GM20431 (cell line): ENCODE measurements at regions not wholly inside any gene's neighbourhood (a gene's known extent, or its start where the extent isn't known, plus 50 kb on each side); places are given as distances from the start of the nearest gene placed in this dataset.

Experiments
- in situ Hi-C: fragments of 300-500 bp; cut with MseI, MboI; formaldehyde crosslinking; loops from one replicate; pipeline ENCODE4 v1.15.0; 2020; ENCODE audit warnings: low sequenced_read_pairs; ENCODE audit not compliant: unreplicated experiment

- in situ Hi-C loops: no loop called here
These were observed 763.4 kb upstream of the GOLIM4 start for GRCh38 chr3:168859143-168859542.

- in situ Hi-C loops: no loop called here
These were observed 762.6 kb upstream of the GOLIM4 start for GRCh38 chr3:168858327-168858726.

- in situ Hi-C loops: no loop called here
These were observed 754.4 kb upstream of the GOLIM4 start for GRCh38 chr3:168850109-168850508.

GRCh38 chr3:168847291-168847883 lies 751.7 kb upstream of the GOLIM4 start:
- in situ Hi-C loops: loop anchor here (10.0 kb wide), 2 partner anchors 333 to 633 kb away; no protein-coding TSS in a partner anchor

- in situ Hi-C loops: loop anchor here (10.0 kb wide), 2 partner anchors 330 to 630 kb away; no protein-coding TSS in a partner anchor
These were observed 749.3 kb upstream of the GOLIM4 start for GRCh38 chr3:168844894-168845482.

GRCh38 chr3:168844472-168844871 lies 748.7 kb upstream of the GOLIM4 start:
- in situ Hi-C loops: loop anchor here (10.0 kb wide), 2 partner anchors 330 to 630 kb away; no protein-coding TSS in a partner anchor

GRCh38 chr3:168843481-168843880 lies 747.8 kb upstream of the GOLIM4 start:
- in situ Hi-C loops: loop anchor here (10.0 kb wide), 2 partner anchors 329 to 629 kb away; no protein-coding TSS in a partner anchor

GRCh38 chr3:168839653-168840052 lies 743.9 kb upstream of the GOLIM4 start:
- in situ Hi-C loops: loop anchor here (10.0 kb wide), 2 partner anchors 325 to 625 kb away; no protein-coding TSS in a partner anchor

GRCh38 chr3:168834558-168834957 lies 738.8 kb upstream of the GOLIM4 start:
- in situ Hi-C loops: no loop called here

GRCh38 chr3:168828943-168829342 lies 733.2 kb upstream of the GOLIM4 start:
- in situ Hi-C loops: no loop called here

GRCh38 chr3:168828536-168828935 lies 732.8 kb upstream of the GOLIM4 start:
- in situ Hi-C loops: no loop called here

GRCh38 chr3:168828014-168828413 lies 732.3 kb upstream of the GOLIM4 start:
- in situ Hi-C loops: no loop called here

- in situ Hi-C loops: no loop called here
These were observed 728.4 kb upstream of the GOLIM4 start for GRCh38 chr3:168824107-168824506.

- in situ Hi-C loops: no loop called here
These were observed 727.7 kb upstream of the GOLIM4 start for GRCh38 chr3:168823466-168823865.

GRCh38 chr3:168820810-168821415 lies 725.2 kb upstream of the GOLIM4 start:
- in situ Hi-C loops: no loop called here

GRCh38 chr3:168817177-168817576 lies 721.5 kb upstream of the GOLIM4 start:
- in situ Hi-C loops: no loop called here

- in situ Hi-C loops: no loop called here
These were observed 720.2 kb upstream of the GOLIM4 start for GRCh38 chr3:168815946-168816345.

GRCh38 chr3:168813225-168813802 lies 717.6 kb upstream of the GOLIM4 start:
- in situ Hi-C loops: no loop called here

- in situ Hi-C loops: no loop called here
These were observed 716.5 kb upstream of the GOLIM4 start for GRCh38 chr3:168812234-168812633.

- in situ Hi-C loops: no loop called here
These were observed 712.9 kb upstream of the GOLIM4 start for GRCh38 chr3:168808596-168808995.

GRCh38 chr3:168807448-168807847 lies 711.7 kb upstream of the GOLIM4 start:
- in situ Hi-C loops: no loop called here
